ENCODE measurements at regions not wholly inside any gene's neighbourhood (a gene's known extent, or its start where the extent isn't known, plus 50 kb on each side); places are given as distances from the start of the nearest gene placed in this dataset.
"Not testable (repeated sequence)": the region's sequence is repeated elsewhere in the genome, so short reads cannot be mapped to it uniquely, and the experiment has no call there.

GRCh38 chr4:138790706-138791340, 224.8 kb upstream of the NOCT start:
- no peak for DNase-seq

DNA sequence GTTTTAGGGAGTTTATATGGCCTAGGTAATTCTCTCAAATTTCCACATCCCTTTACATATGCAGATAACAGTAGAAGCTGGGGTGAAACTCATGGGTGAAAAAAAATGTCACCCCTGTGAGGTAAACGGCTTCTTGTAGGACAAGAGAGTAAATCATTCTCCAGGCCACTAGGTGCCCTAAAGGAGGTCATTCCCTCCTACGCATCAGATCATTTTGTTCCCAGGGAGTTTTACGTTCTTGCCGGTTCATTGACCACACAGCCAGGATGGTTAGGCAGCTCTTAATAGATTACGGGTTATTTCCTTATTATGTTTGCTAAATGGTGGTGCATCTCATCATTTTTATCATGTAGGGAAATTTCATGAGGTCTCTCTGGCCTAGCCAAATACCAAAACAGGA, 225.8 kb upstream of the NOCT start:
- DNase-seq, result no peak

GRCh38 chr4:138788857-138789256, 226.7 kb upstream of the NOCT start:
- no peak for DNase-seq

DNA sequence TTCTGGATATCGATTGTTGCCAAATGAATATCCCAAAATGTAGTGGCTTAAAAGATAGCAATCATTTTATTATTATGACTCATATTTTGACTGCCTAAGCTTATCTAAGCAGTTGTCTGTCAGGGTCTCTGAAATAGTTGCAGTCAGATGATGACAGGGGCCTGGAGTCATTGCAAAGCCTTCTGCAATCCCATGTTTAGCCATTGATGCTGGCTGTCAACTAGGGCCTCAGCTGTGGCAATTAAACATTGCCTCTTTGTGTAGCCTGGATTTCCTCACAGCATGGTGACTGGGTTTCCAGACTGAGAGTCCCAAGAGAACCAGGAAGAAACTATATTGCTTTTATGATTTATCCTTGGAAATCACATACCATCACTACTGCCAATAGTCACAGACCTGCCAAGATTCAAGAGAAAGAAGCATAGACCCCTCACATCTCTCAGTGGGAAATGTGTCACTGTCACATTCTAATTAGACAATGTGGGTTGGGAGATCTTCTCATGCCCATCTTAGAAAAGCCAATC, 227.3 kb upstream of the NOCT start:
- no peak for DNase-seq

- not testable (repeated sequence) for DNase-seq
Observed at GRCh38 chr4:138779761-138780160, 235.8 kb upstream of the NOCT start.

DNA sequence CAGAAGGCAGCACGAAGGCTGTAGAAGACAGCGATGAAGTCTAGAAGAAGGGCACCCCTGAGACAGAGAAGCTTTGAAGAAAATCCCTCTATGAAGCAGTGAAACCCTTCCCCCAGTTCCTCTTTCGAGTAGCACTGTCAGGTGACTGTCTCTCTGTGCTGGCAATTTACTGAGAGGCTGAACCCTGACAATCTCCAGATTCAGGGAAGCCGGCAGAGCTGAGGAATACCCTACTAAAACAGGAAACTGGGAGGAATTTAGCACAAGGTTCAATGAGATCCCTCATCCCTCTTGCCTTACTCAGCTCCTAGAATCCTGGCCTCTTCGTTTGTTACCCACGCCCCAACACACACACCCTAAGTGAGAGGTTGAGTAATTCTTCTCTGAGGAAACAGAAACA, 239.7 kb upstream of the NOCT start:
- no peak for DNase-seq

DNA sequence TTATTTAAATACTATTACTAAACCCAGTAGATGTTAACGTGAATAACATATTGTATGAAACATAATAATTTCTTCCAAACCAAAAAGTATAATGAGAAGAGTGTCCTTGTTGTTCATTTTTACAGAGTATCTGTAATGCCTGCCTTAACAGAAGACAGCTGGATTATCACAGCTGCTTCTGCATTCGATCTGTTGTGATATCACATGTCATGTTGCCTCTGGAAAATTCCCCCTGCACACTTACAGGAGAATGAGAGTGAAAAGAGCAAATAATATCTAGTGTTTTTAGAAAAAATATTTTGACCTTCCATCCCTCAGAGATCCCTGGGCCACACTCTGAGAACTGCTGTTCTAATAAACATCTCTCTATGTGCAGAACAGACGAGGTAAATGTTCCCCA, 240.1 kb upstream of the NOCT start:
- no peak for DNase-seq

GRCh38 chr4:138774940-138775339, 240.6 kb upstream of the NOCT start:
- DNase-seq, result no peak

GRCh38 chr4:138774125-138774524, 241.5 kb upstream of the NOCT start:
- not testable (repeated sequence) for DNase-seq

- DNase-seq, result no peak
Observed at GRCh38 chr4:138773321-138773720, 242.3 kb upstream of the NOCT start.

GRCh38 chr4:138772366-138772765, 243.2 kb upstream of the NOCT start:
- DNase-seq, result no peak

- no peak for DNase-seq
Observed at GRCh38 chr4:138770818-138771217, 244.8 kb upstream of the NOCT start.

DNA sequence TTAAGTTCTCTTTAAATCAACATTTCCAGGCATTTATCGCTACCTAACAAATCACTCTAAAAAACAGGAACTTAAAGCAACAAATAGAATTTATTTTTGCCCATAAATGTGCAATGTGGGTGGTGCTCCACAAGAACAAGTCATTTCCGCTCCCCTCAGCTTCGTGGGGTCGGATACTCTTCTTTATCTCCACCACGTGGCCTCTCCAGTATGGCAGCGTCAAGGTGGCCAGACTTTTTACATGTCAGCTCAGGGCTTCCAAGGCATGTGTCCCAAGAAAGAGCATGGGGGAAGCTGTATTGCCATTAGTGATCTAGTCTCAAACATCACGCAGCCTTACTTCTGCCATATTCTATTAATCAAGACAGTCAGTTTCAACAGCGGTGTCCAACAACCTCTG, 249.2 kb upstream of the NOCT start:
- no peak for DNase-seq

DNA sequence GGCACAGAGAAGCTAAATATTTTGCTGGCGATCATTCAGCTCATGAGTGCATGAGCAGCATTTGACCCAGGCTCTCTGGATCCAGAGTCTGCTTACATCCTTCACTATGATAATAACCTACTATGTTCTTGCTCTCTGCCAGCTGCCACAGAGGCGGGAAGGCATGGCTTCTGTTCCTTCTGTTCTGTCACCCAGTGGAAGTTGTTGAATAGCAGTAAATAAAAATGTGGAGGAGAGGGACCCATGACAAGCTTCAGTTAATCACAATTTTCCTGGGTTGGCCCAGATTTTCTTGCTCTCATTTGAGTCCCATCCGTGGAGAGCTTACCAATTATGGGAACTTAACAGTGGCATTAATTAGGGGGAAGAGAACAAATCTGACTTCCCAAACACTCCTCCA, 250.1 kb upstream of the NOCT start:
- no peak for DNase-seq

GRCh38 chr4:138761638-138762220, 253.9 kb upstream of the NOCT start:
- no peak for DNase-seq

- no peak for DNase-seq
Observed at GRCh38 chr4:138759554-138759902, 256.1 kb upstream of the NOCT start.

GRCh38 chr4:138758876-138759553, 256.6 kb upstream of the NOCT start:
- no peak for DNase-seq

DNA sequence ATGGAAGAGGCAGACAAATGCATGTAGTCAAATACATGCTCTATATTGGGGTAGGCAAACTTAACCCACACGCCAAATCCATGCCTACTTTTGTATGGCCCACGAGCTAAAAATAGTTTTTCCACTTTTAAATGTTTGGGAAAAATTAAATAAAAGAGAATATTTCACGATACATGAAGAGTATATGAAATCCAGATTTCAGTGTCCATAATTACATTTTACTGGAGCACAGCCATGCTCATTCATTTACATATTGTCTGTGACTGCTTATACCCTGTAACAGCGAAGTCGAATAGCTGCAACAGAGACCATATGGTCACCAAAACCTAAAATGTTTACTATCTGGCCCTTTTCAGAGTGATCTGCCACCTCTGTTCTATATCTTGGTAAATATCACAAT, 257.4 kb upstream of the NOCT start:
- DNase-seq, result no peak

DNA sequence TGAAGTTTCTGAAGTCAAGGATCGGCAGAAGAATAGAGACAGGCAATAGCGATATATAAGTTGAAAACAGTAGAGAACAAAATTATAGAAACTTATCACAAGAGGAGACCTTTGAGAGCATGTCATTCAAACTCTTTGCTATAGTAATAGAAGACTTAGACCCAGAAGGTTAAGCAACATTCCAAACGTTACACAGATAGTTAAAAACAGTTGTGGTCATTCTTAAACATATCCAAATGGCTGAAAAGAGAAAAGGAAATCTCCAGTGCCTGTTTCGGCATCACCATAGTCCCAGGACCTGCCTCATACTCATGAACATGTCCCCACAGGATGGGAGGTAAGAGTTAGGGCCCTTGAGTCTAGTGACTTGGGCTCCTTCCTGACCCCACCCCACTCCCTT, 258.1 kb upstream of the NOCT start:
- DNase-seq, result no peak

DNA sequence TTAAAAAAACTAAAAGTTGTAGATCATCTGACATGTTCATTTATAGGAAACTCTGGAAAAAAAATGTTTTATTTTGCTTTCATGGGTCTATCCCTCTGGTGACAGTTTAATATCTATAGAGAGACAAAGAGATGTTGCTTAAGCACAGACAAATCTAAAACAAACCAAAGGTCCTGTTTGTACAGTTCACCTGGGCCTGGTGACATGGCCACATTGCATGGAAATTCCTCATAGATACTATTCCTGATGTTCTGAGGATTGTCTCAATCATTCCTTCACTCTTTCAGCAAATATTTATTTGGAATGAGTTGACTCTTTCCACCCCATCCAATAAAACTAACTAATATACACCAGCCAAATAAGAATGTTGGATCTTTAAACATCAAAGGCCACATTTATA, 259.1 kb upstream of the NOCT start:
- no peak for DNase-seq

GRCh38 chr4:138751309-138751708, 264.3 kb upstream of the NOCT start:
- no peak for DNase-seq

- DNase-seq, result no peak
Observed at GRCh38 chr4:138749303-138749702, 266.3 kb upstream of the NOCT start.

DNA sequence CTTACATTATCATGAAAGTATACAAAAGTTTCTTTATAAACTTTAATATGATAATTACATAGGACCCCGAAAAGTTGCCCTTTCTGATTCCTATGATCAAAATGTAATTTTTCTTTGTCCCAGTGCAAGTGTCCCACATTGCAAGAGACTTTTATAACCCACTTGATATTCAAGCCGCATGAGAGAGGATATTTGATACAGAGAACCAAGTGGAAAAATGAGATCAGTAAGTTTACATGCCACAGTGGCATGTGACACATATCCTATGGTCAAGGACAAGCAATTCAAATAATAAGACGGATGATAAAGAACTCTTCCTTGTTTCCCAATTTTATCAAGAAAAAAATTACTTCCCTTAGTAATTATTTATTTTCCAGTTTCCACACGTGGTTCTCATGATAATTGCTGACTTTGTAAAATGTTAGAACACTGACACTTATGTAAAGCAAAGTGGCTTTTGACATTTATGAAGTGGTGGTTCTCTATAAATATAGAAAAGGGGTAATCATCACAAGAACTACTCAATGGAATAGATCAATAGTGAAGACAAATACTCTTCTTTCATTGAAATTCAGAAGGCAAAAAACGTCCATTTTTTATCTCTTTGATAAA, 273.7 kb upstream of the NOCT start:
- no peak for DNase-seq

All from cerebellar nuclear complex (tissue), 1 donor.